ENCODE measurements at regions not wholly inside any gene's neighbourhood (a gene's known extent, or its start where the extent isn't known, plus 50 kb on each side); places are given as distances from the start of the nearest gene placed in this dataset.

DNA sequence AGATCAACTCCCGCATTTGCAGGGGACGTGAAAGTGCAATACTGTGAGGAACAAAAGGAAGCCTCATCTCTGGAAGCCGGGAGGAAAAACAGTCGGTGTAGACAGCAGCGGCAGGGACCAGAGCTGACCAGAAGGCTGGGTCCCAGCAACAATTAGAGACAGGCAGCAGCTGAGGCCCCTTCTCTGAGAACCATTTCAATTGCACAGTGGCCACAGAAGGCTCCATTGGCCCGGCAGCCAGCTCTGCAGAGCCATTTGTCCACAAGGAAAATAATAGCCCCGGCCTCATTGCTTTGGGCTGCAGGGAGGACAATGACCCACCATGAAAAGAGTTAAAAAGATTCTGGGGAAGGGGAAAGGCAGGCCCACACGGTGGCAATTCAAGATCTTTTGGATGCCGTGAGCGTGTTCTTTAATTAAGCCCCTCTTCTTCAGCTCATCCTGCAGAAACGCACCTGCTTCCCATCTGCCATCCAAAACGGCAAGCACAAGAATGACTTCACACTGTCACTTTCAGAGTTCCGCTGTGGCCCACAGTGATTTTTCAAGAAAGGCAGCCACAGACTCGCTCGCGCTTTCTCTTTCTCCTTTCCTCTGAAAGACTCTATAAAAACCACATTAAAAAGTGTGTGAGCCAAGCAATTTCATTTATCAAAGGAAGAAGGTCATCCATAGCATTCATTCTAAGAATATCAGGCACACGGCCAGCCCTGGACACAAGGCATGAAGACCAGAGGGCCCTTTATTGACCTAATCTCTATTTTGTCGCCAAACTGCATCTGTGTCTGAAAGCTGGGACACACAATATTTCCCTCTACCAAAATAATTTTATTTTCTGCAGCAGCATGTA is 293.6 kb downstream of the SOX11 start:
- H3K4me3 ChIP-seq (ENCODE audit: low read depth, low read length): no peak overlapping the region
- DNase-seq (ENCODE audit: low read depth): no peak
- TF ChIP-seq POLR2A (IDR thresholded peaks at IDR 0.05; ENCODE audit: extremely low read depth, insufficient read length) (no peak), MYC (IDR thresholded peaks at IDR 0.05; ENCODE audit: low read depth, low read length) (no peak)
- TF ChIP-seq, protein P1, sequence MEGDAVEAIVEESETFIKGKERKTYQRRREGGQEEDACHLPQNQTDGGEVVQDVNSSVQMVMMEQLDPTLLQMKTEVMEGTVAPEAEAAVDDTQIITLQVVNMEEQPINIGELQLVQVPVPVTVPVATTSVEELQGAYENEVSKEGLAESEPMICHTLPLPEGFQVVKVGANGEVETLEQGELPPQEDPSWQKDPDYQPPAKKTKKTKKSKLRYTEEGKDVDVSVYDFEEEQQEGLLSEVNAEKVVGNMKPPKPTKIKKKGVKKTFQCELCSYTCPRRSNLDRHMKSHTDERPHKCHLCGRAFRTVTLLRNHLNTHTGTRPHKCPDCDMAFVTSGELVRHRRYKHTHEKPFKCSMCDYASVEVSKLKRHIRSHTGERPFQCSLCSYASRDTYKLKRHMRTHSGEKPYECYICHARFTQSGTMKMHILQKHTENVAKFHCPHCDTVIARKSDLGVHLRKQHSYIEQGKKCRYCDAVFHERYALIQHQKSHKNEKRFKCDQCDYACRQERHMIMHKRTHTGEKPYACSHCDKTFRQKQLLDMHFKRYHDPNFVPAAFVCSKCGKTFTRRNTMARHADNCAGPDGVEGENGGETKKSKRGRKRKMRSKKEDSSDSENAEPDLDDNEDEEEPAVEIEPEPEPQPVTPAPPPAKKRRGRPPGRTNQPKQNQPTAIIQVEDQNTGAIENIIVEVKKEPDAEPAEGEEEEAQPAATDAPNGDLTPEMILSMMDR (IDR thresholded peaks at IDR 0.05; ENCODE audit: low read depth, low read length): no peak
- TF ChIP-seq, protein P2, sequence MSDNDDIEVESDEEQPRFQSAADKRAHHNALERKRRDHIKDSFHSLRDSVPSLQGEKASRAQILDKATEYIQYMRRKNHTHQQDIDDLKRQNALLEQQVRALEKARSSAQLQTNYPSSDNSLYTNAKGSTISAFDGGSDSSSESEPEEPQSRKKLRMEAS (IDR thresholded peaks at IDR 0.05; ENCODE audit: low read depth, low read length): no peak

DNA sequence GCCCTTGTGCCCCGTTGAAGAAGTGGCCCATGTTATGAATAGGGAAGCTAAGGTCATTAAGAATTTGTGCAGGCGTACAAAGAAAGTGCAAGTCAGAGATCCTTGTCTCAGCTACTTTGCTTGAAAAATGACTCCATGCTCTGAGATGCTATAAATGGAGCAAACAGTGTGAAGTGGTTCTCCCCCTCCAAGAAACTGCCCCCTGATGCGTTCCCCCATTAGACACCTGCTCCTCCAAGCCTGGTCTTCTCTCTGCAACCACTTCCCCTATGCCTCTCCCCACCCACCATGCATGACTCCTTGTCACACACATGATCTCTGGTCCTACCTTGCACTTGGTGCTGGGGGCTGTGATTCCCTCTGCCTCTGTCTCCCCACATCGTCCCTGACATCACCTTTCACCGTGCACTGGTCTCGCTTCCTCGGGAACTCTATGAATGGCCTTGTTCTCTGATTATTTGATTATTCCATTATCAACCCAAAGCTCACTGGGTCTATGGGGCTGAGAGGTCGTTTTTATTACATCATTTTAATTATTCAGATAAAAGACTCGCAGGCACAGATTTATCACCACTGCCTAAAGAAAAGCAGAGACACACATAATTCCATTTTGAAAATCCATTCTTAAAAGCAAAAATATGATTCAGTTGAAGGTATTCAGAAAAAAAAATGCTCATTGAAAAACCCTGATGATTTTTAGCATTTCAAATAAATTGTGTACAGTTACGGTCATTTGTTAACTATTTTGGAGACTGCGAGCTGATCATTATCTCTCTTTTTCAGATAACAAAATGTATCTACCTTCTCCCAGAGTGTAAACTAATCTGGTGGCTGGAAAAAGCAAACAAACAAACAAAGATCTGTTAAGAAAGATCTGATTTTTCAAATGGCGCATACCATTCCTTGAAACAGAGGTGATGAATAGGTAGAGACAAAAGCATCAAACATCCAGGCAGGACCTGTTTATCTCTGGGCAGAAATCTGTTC is 294.9 kb downstream of the SOX11 start:
- no peak for DNase-seq (ENCODE audit: low read depth)
- no peak overlapping the region for H3K4me3 ChIP-seq (ENCODE audit: low read depth, low read length)
- no peak for TF ChIP-seq POLR2A (IDR thresholded peaks at IDR 0.05; ENCODE audit: extremely low read depth, insufficient read length)
- no peak for TF ChIP-seq MYC (IDR thresholded peaks at IDR 0.05; ENCODE audit: low read depth, low read length)
- TF ChIP-seq, protein P2 (IDR thresholded peaks at IDR 0.05; ENCODE audit: low read depth, low read length): no peak
- TF ChIP-seq, protein P1 (IDR thresholded peaks at IDR 0.05; ENCODE audit: low read depth, low read length): no peak

DNA sequence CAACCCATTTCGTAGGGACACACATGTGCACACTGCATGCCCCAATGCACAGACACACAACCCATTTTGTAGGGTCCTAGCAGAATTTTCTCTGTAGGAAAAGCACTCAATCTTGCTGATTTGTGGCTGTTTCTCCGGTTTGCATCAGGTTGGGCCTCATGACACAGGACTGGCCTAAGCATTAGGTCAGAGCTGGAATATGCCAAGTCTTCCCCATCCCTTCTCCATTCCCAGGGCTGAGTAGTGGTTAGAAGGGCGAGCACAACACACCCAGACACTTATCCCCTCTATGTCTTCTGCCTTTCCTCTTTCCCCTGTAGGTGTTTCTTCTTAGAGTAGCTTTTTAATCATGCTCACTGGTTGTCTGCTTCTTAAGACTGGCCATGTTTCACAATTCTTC is 295.9 kb downstream of the SOX11 start:
- no peak for DNase-seq (ENCODE audit: low read depth)
- H3K4me3 ChIP-seq (ENCODE audit: low read depth, low read length): no peak overlapping the region
- no peak for TF ChIP-seq POLR2A (IDR thresholded peaks at IDR 0.05; ENCODE audit: extremely low read depth, insufficient read length)
- no peak for TF ChIP-seq MYC (IDR thresholded peaks at IDR 0.05; ENCODE audit: low read depth, low read length)
- TF ChIP-seq, protein P1 (IDR thresholded peaks at IDR 0.05; ENCODE audit: low read depth, low read length): no peak
- TF ChIP-seq, protein P2 (IDR thresholded peaks at IDR 0.05; ENCODE audit: low read depth, low read length): no peak

DNA sequence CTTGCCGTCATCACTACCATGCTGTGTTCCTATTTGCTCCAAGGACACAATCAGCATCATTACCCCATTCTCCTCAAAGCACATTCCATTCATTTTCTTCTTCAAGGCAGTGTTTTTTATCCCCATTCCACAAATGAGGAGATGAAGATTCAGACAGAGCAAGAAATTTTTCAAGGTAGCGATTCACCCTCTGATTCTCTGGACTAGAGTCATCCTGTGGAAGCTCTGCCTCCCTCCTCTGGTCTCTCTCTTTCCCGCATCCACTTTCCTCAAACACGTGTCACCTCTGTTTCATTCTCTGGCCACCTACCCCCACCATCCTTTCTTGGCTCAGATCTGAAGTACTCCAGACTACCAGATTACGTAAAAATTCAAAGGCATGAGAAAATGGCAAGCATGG is 297.9 kb downstream of the SOX11 start:
- TF ChIP-seq MYC (IDR thresholded peaks at IDR 0.05; ENCODE audit: low read depth, low read length) (no peak), POLR2A (IDR thresholded peaks at IDR 0.05; ENCODE audit: extremely low read depth, insufficient read length) (no peak)
- TF ChIP-seq, protein P2 (IDR thresholded peaks at IDR 0.05; ENCODE audit: low read depth, low read length): no peak
- TF ChIP-seq, protein P1 (IDR thresholded peaks at IDR 0.05; ENCODE audit: low read depth, low read length): no peak
- no peak overlapping the region for H3K4me3 ChIP-seq (ENCODE audit: low read depth, low read length)
- DNase-seq (ENCODE audit: low read depth): no peak

DNA sequence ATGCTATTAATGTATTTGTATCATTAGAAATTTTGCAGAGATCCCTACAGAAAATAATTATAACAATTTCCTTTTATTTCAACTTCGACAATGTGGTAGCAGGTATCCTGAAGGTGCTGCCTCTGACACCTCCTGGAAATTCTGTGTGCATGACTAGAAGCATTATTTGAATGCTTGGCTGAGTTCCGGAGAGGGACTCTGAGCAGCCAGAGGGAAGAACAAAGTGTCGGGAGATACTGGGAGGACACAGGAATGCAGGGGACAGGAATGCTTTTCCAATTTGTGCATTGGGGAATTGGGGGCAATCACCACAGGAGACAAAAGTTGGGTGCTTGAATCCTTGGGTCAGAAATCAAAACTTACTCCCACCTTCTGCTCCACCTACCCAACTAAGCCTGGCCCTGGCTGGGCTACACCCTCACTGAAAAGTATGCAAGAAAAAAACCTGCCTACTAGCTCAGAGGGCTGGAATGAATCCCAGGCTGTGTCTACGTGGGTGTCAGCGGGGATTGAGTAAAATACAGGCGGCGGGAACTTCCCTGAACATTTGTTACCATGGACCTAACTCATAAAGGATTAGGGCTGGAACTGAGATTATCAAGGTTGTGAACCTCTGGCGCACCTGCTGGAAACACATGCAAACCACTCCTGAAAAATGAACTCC is 299.3 kb downstream of the SOX11 start:
- TF ChIP-seq MYC (IDR thresholded peaks at IDR 0.05; ENCODE audit: low read depth, low read length): no peak
- TF ChIP-seq, protein P1 (IDR thresholded peaks at IDR 0.05; ENCODE audit: low read depth, low read length): no peak
- no peak for TF ChIP-seq POLR2A (IDR thresholded peaks at IDR 0.05; ENCODE audit: extremely low read depth, insufficient read length)
- TF ChIP-seq, protein P2 (IDR thresholded peaks at IDR 0.05; ENCODE audit: low read depth, low read length): no peak
- no peak for DNase-seq (ENCODE audit: low read depth)
- H3K4me3 ChIP-seq (ENCODE audit: low read depth, low read length): no peak overlapping the region
